Spleen (tissue), 11 donors: ENCODE measurements at regions not wholly inside any gene's neighbourhood (a gene's known extent, or its start where the extent isn't known, plus 50 kb on each side); places are given as distances from the start of the nearest gene placed in this dataset.

Experiments
- DNase-seq: peaks from one replicate; pipeline ENCODE4 v3.0.0-alpha.2; 2020
- H3K27ac ChIP-seq, 8 donors: fragments of 200-600 bp; sonication (generic) in 7 of 8; 1 replicate in 4 of 8; 2 replicates in 4 of 8; pipeline versions ENCODE4 v1.5.0 to v1.8.0; 2016 to 2021; ENCODE audit warnings: inconsistent platforms in 4 of 8, mild to moderate bottlenecking in 4 of 8, moderate library complexity in 1 of 8
- H3K27me3 ChIP-seq, 7 donors: fragments of 200-600 bp; sonication (generic) in 6 of 7; replicated peaks in 1 of 7; 1 replicate in 4 of 7; 2 replicates in 3 of 7; pipeline versions ENCODE4 v1.5.0 to v1.8.0; 2016 to 2021; ENCODE audit warnings: inconsistent platforms in 3 of 7, mild to moderate bottlenecking in 1 of 7
- H3K36me3 ChIP-seq, 6 donors: fragments of 200-600 bp; sonication (generic) in 5 of 6; 1 replicate in 4 of 6; 2 replicates in 2 of 6; pipeline versions ENCODE4 v1.5.0 to v1.8.0; 2016 to 2021; ENCODE audit warnings: inconsistent platforms in 2 of 6
- H3K4me1 ChIP-seq, 6 donors: fragments of 200-600 bp; sonication (generic) in 5 of 6; 1 replicate in 3 of 6; 2 replicates in 3 of 6; pipeline versions ENCODE4 v1.5.0 to v1.8.0; 2016 to 2021; ENCODE audit warnings: inconsistent platforms in 3 of 6
- H3K4me3 ChIP-seq, 8 donors: fragments of 200-600 bp; sonication (generic) in 7 of 8; 1 replicate in 4 of 8; 2 replicates in 4 of 8; pipeline versions ENCODE4 v1.5.0 to v1.8.0; 2016 to 2021; ENCODE audit warnings: inconsistent platforms in 4 of 8, mild to moderate bottlenecking in 4 of 8, moderate library complexity in 2 of 8
- H3K9me3 ChIP-seq, 8 donors: fragments of 200-600 bp; sonication (generic) in 7 of 8; 1 replicate in 4 of 8; 2 replicates in 4 of 8; pipeline versions ENCODE4 v1.5.0 to v1.8.0; 2016 to 2021; ENCODE audit warnings: inconsistent platforms in 4 of 8
- POLR2A ChIP-seq, 3 donors: fragments of 450-650 bp; IDR thresholded peaks; one replicate each; pipeline ENCODE4 v1.5.1; 2017; ENCODE audit warnings: antibody characterized with exemption in 3 of 3, mild to moderate bottlenecking in 1 of 3
- POLR2AphosphoS5 ChIP-seq, 3 donors: sonication (generic); formaldehyde crosslinking; IDR thresholded peaks; one replicate each; pipeline ENCODE4 v1.5.1; 2017; ENCODE audit warnings: antibody characterized with exemption in 3 of 3
- WGBS, 5 donors: extraction: QIAGEN DNeasy Blood & Tissue Kit in 3 of 5; methylation state at CpG; one replicate each; pipeline versions ENCODE4 v1.1.5 to v1.1.7; 2013 to 2018; 5-methylcytosine and 5-hydroxymethylcytosine counted together
- intact Hi-C: fragments of 100-400 bp; cut with DNase I; formaldehyde crosslinking; loops from one replicate; pipeline ENCODE4 v1.15.0; 2023; ENCODE audit warnings: low total_unique reads
- TF ChIP-seq, protein P1 (sequence below), 11 experiments: fragments of 200-600 bp in 7 of 11; fragments of 450-650 bp in 4 of 11; sonication (generic) in 4 of 11; IDR thresholded peaks in 8 of 11; conservative IDR thresholded peaks in 3 of 11; 1 replicate in 7 of 11; 2 replicates in 4 of 11; pipeline versions ENCODE4 v1.4.0 to v1.8.0; 2016 to 2021; ENCODE audit warnings: antibody characterized with exemption in 11 of 11, inconsistent platforms in 4 of 11, mild to moderate bottlenecking in 1 of 11
- donor health status: healthy with polysubstance abuse.
- donor health status: DM: no; HTN: no; CAD: no; lungs with moderate emphysema.
- donor health status: DM: no; HTN: no; CAD: no.
- donor health status: Bipolar disorder and iron deficiency.
- donor health status: healthy.
- donor health status: DM: no; HTN: no; CAD: no.
- donor health status: DM: yes; HTN: yes; CAD: no.

DNA sequence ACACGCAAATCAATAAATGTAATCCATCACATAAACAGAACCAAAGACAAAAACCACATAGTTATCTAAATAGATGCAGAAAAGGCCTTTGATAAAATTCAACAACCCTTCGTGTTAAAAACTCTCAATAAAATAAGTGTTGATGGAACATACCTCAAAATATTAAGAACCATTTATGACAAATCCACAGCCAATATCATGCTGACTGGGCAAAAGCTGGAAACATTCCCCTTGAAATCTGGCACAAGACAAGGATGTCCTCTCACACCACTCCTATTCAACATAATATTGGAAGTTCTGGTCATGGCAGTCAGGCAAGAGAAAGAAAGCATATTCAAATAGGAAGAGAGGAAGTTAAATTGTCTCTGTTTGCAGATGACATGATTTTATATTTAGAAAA is 1946.3 kb upstream of the CDH9 start:
- intact Hi-C loops, result no loop called here
- Histone ChIP-seq H3K9me3 (peaks cover 0 to 62% (median 49%) of the 10 kb centered on the region in 8 donors), H3K27ac (no peak overlapping the region), H3K36me3 (no peaks in the 10 kb centered on the region), H3K27me3 (no peaks in the 10 kb centered on the region), H3K4me3 (no peak overlapping the region), H3K4me1 (no peaks in the 10 kb centered on the region)
- TF ChIP-seq POLR2A (IDR thresholded peaks at IDR 0.05) (no peak), POLR2AphosphoS5 (IDR thresholded peaks at IDR 0.05) (no peak)
- TF ChIP-seq, protein P1, sequence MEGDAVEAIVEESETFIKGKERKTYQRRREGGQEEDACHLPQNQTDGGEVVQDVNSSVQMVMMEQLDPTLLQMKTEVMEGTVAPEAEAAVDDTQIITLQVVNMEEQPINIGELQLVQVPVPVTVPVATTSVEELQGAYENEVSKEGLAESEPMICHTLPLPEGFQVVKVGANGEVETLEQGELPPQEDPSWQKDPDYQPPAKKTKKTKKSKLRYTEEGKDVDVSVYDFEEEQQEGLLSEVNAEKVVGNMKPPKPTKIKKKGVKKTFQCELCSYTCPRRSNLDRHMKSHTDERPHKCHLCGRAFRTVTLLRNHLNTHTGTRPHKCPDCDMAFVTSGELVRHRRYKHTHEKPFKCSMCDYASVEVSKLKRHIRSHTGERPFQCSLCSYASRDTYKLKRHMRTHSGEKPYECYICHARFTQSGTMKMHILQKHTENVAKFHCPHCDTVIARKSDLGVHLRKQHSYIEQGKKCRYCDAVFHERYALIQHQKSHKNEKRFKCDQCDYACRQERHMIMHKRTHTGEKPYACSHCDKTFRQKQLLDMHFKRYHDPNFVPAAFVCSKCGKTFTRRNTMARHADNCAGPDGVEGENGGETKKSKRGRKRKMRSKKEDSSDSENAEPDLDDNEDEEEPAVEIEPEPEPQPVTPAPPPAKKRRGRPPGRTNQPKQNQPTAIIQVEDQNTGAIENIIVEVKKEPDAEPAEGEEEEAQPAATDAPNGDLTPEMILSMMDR (IDR thresholded peaks at IDR 0.05 in 8 of 11, conservative IDR thresholded peaks at IDR 0.05 in 3 of 11), result no peak
- no peak for DNase-seq
- 68 to 90% (median 79%) methylated on average over 2 of the region's 2 CpGs for WGBS, 5 donors

DNA sequence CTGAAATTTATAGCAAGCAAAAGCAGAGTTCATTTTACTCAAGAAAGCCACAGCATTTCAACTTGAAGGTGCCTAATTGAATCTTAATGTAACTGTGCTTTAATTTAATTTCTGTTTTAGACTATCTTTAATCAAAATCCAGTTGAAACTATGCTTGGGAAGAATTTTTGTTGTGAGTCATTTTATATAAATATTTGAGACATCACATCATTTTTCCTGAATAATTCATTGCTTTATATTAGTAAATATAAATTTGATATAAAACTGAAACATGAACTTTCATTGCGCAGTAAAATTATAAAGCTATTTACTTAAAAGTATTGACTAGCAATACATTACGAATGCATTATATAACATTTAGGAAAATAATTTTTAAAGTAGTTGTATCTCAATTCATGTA is 1937.1 kb upstream of the CDH9 start:
- WGBS, 5 donors, result 86 to 91% (median 88%) methylated on average over 2 of the region's 2 CpGs
- Histone ChIP-seq H3K27me3 (no peaks in the 10 kb centered on the region), H3K4me3 (no peak overlapping the region), H3K27ac (no peak overlapping the region), H3K36me3 (no peaks in the 10 kb centered on the region), H3K4me1 (no peaks in the 10 kb centered on the region), H3K9me3 (peaks cover 0 to 34% (median 17%) of the 10 kb centered on the region in 8 donors)
- intact Hi-C loops, result no loop called here
- no peak for TF ChIP-seq POLR2AphosphoS5 (IDR thresholded peaks at IDR 0.05)
- TF ChIP-seq, protein P1 (IDR thresholded peaks at IDR 0.05 in 8 of 11, conservative IDR thresholded peaks at IDR 0.05 in 3 of 11), result no peak
- no peak for TF ChIP-seq POLR2A (IDR thresholded peaks at IDR 0.05)
- DNase-seq, result no peak

DNA sequence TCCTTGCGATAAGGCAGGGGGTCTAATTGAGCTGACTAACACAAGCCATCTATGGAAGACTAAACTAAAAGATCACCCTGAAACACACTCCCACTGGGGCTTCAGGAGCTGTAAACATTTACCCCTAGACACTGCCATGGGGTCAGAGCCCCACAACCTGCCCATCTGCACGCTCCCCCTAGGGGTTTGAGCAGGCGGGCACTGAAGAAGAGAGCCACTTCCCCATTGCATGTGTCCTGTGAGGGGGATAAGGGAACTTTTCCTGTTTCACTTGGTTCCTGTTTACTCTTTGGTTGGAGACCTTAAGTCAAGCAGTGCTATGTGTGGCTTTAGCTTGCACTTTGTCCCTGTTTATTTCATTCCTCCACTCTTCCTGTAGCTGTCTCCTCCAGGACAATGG is 1929.5 kb upstream of the CDH9 start:
- intact Hi-C loops, result no loop called here
- Histone ChIP-seq H3K36me3 (no peaks in the 10 kb centered on the region), H3K27me3 (no peaks in the 10 kb centered on the region), H3K4me3 (no peak overlapping the region), H3K27ac (no peak overlapping the region), H3K4me1 (no peaks in the 10 kb centered on the region), H3K9me3 (peaks cover 0 to 23% (median 8%) of the 10 kb centered on the region in 8 donors)
- 54 to 75% (median 59%) methylated on average over 3 of the region's 3 CpGs for WGBS, 5 donors
- TF ChIP-seq POLR2AphosphoS5 (IDR thresholded peaks at IDR 0.05) (no peak), POLR2A (IDR thresholded peaks at IDR 0.05) (no peak)
- TF ChIP-seq, protein P1 (IDR thresholded peaks at IDR 0.05 in 8 of 11, conservative IDR thresholded peaks at IDR 0.05 in 3 of 11), result no peak
- no peak for DNase-seq

DNA sequence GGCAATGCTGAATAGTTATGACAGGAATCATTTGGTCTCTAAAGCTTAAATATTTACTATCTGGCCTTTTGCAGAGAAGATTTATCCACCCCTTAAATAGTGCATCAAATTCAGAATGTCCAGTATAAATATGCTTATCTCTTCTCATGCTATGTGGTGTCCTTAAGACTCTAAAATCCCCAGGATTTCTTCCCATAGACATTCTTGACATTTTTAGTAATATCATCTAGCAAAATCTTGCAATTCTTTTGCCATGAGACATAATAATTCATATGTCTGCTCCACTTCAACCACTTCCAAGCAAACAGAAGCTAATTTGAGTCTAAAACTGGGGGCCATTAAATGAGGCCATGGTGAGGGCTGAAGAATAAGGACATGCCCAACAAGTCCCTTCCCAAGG is 1923.4 kb upstream of the CDH9 start:
- no peak for DNase-seq
- no peak for TF ChIP-seq POLR2AphosphoS5 (IDR thresholded peaks at IDR 0.05)
- TF ChIP-seq POLR2A (IDR thresholded peaks at IDR 0.05), result no peak
- TF ChIP-seq, protein P1 (IDR thresholded peaks at IDR 0.05 in 8 of 11, conservative IDR thresholded peaks at IDR 0.05 in 3 of 11), result no peak
- H3K4me1 ChIP-seq, result no peaks in the 10 kb centered on the region
- H3K36me3 ChIP-seq, result no peaks in the 10 kb centered on the region
- H3K27me3 ChIP-seq, result no peaks in the 10 kb centered on the region
- H3K27ac ChIP-seq, result no peak overlapping the region
- H3K9me3 ChIP-seq, result peaks cover 0 to 4% (median 0%) of the 10 kb centered on the region in 8 donors
- H3K4me3 ChIP-seq, result no peak overlapping the region
- intact Hi-C loops, result no loop called here
